HUES48 (cell line): ENCODE measurements at regions not wholly inside any gene's neighbourhood (a gene's known extent, or its start where the extent isn't known, plus 50 kb on each side); places are given as distances from the start of the nearest gene placed in this dataset.

Source experiments
- H3K27ac ChIP-seq: one replicate; pipeline ENCODE4 v1.7.0; 2013; ENCODE audit warnings: low read depth, low read length, inconsistent platforms
- H3K27me3 ChIP-seq: 2 replicates; pipeline ENCODE4 v1.6.1; 2013; ENCODE audit warnings: mild to moderate bottlenecking, low read length; ENCODE audit not compliant: control insufficient read depth, insufficient read depth
- H3K36me3 ChIP-seq: 2 replicates; pipeline ENCODE4 v1.6.1; 2013; ENCODE audit warnings: low read length; ENCODE audit not compliant: control insufficient read depth, insufficient read depth
- H3K4me1 ChIP-seq: 2 replicates; pipeline ENCODE4 v1.6.1; 2013; ENCODE audit warnings: mild to moderate bottlenecking, low read length; ENCODE audit not compliant: control insufficient read depth, insufficient read depth
- H3K4me3 ChIP-seq: 2 replicates; pipeline ENCODE4 v1.5.1; 2013; ENCODE audit warnings: mild to moderate bottlenecking, low read depth, low read length
- H3K9ac ChIP-seq: 2 replicates; pipeline ENCODE4 v1.6.1; 2013; ENCODE audit warnings: mild to moderate bottlenecking, low read depth, low read length, moderate library complexity
- H3K9me3 ChIP-seq: 2 replicates; pipeline ENCODE4 v1.6.1; 2013; ENCODE audit warnings: low read length; ENCODE audit not compliant: control insufficient read depth, insufficient read depth

GRCh38 chr17:52546990-52547389, 388.5 kb upstream of the CA10 start:
- H3K27ac ChIP-seq = no peak overlapping the region

GRCh38 chr17:52546493-52546892, 388.0 kb upstream of the CA10 start:
- 0 out of 2 replicates have a peak, but pooled peaks cover 6% of the 10 kb centered on the region for H3K4me1 ChIP-seq
- no peaks in the 10 kb centered on the region for H3K36me3 ChIP-seq
- no peaks in the 10 kb centered on the region; the same call in 1 of the 2 replicates for H3K9me3 ChIP-seq
- no peak overlapping the region for H3K4me3 ChIP-seq
- H3K27ac ChIP-seq = no peak overlapping the region
- no peaks in the 10 kb centered on the region for H3K27me3 ChIP-seq
- H3K9ac ChIP-seq = no peak overlapping the region

More at GRCh38 chr17:52546990-52547389, 388.5 kb upstream of the CA10 start:
- no peaks in the 10 kb centered on the region for H3K27me3 ChIP-seq
- no peaks in the 10 kb centered on the region for H3K36me3 ChIP-seq
- no peak overlapping the region for H3K9ac ChIP-seq
- no peak overlapping the region for H3K4me3 ChIP-seq
- H3K9me3 ChIP-seq = no peaks in the 10 kb centered on the region; the same call in none of the 2 replicates
- H3K4me1 ChIP-seq = 0 out of 2 replicates have a peak, but pooled peaks cover 6% of the 10 kb centered on the region

- no peaks in the 10 kb centered on the region for H3K27me3 ChIP-seq
- no peak overlapping the region for H3K9ac ChIP-seq
- H3K36me3 ChIP-seq = no peaks in the 10 kb centered on the region
- H3K9me3 ChIP-seq = no peaks in the 10 kb centered on the region
- no peak overlapping the region for H3K27ac ChIP-seq
- no peak overlapping the region for H3K4me3 ChIP-seq
- no peaks in the 10 kb centered on the region for H3K4me1 ChIP-seq
Observed at GRCh38 chr17:52537421-52537820, 378.9 kb upstream of the CA10 start.

GRCh38 chr17:52536489-52536888, 378.0 kb upstream of the CA10 start:
- Histone ChIP-seq H3K4me1 (no peaks in the 10 kb centered on the region), H3K9ac (no peak overlapping the region), H3K27me3 (no peaks in the 10 kb centered on the region), H3K9me3 (no peaks in the 10 kb centered on the region), H3K27ac (no peak overlapping the region), H3K4me3 (no peak overlapping the region), H3K36me3 (no peaks in the 10 kb centered on the region)

GRCh38 chr17:52532373-52532772, 373.9 kb upstream of the CA10 start:
- no peaks in the 10 kb centered on the region for H3K36me3 ChIP-seq
- H3K4me1 ChIP-seq = no peaks in the 10 kb centered on the region
- H3K27me3 ChIP-seq = no peaks in the 10 kb centered on the region
- no peak overlapping the region for H3K9ac ChIP-seq
- no peak overlapping the region for H3K4me3 ChIP-seq
- no peaks in the 10 kb centered on the region for H3K9me3 ChIP-seq
- no peak overlapping the region for H3K27ac ChIP-seq

GRCh38 chr17:52524096-52524637, 365.7 kb upstream of the CA10 start:
- Histone ChIP-seq H3K27ac (no peak overlapping the region), H3K27me3 (no peaks in the 10 kb centered on the region), H3K9me3 (no peaks in the 10 kb centered on the region), H3K4me1 (no peaks in the 10 kb centered on the region), H3K36me3 (no peaks in the 10 kb centered on the region), H3K4me3 (no peak overlapping the region), H3K9ac (no peak overlapping the region)

GRCh38 chr17:52517176-52517575, 358.7 kb upstream of the CA10 start:
- Histone ChIP-seq H3K27me3 (no peaks in the 10 kb centered on the region), H3K9me3 (no peaks in the 10 kb centered on the region), H3K36me3 (no peaks in the 10 kb centered on the region), H3K27ac (no peak overlapping the region), H3K9ac (no peak overlapping the region), H3K4me1 (0 out of 2 replicates have a peak, but pooled peaks cover 2% of the 10 kb centered on the region), H3K4me3 (no peak overlapping the region)

GRCh38 chr17:52515927-52516326, 357.4 kb upstream of the CA10 start:
- H3K27me3 ChIP-seq = no peaks in the 10 kb centered on the region
- H3K4me1 ChIP-seq = 0 out of 2 replicates have a peak, but pooled peaks cover 2% of the 10 kb centered on the region
- no peaks in the 10 kb centered on the region for H3K36me3 ChIP-seq
- H3K9ac ChIP-seq = no peak overlapping the region
- H3K9me3 ChIP-seq = no peaks in the 10 kb centered on the region
- H3K4me3 ChIP-seq = no peak overlapping the region
- no peak overlapping the region for H3K27ac ChIP-seq

GRCh38 chr17:52505601-52506000, 347.1 kb upstream of the CA10 start:
- H3K9ac ChIP-seq = no peak overlapping the region
- no peaks in the 10 kb centered on the region for H3K4me1 ChIP-seq
- no peaks in the 10 kb centered on the region for H3K36me3 ChIP-seq
- no peak overlapping the region for H3K4me3 ChIP-seq
- H3K27me3 ChIP-seq = no peaks in the 10 kb centered on the region
- no peaks in the 10 kb centered on the region for H3K9me3 ChIP-seq
- no peak overlapping the region for H3K27ac ChIP-seq

- no peak overlapping the region for H3K4me3 ChIP-seq
- H3K27ac ChIP-seq = no peak overlapping the region
- H3K27me3 ChIP-seq = no peaks in the 10 kb centered on the region
- H3K36me3 ChIP-seq = no peaks in the 10 kb centered on the region
- H3K4me1 ChIP-seq = no peaks in the 10 kb centered on the region
- H3K9me3 ChIP-seq = no peaks in the 10 kb centered on the region
- H3K9ac ChIP-seq = no peak overlapping the region
Observed at GRCh38 chr17:52504081-52504480, 345.6 kb upstream of the CA10 start.

- H3K27ac ChIP-seq = no peak overlapping the region
- no peak overlapping the region for H3K9ac ChIP-seq
- no peak overlapping the region for H3K4me3 ChIP-seq
- H3K27me3 ChIP-seq = no peaks in the 10 kb centered on the region
- no peaks in the 10 kb centered on the region for H3K4me1 ChIP-seq
- H3K36me3 ChIP-seq = no peaks in the 10 kb centered on the region
- H3K9me3 ChIP-seq = no peaks in the 10 kb centered on the region
Observed at GRCh38 chr17:52495646-52496045, 337.1 kb upstream of the CA10 start.
